ENCODE measurements at regions not wholly inside any gene's neighbourhood (a gene's known extent, or its start where the extent isn't known, plus 50 kb on each side); places are given as distances from the start of the nearest gene placed in this dataset.

DNA sequence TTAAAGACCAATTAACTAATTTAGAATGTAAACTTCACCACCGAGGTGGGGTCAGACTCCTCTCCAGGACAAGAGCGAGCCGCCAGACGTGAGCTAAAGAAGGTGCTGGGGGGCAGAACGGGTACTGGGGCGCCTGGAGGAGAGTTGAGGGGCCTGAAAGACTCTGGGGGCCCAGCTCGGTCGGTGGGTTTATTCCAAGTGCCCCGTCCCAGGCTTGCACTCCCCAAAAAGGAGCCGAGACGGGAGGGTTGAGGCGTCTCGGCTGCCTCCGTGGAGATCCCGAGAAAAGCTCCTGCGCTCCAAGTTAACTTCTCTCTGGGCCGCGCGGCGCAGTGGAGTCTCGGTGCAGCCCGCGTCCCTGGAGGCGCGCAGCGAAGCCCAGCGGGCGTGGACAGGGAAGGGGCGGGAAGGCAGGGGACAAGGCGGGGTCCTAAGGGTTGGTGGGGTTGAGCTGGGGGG, 553.3 kb downstream of the TFEC start:
- TF ChIP-seq CTCF (IDR thresholded peaks at IDR 0.05) (no peak), POLR2A (IDR thresholded peaks at IDR 0.05) (no peak)

Measured in esophagus squamous epithelium (tissue), 4 donors.